Heart left ventricle (tissue), 16 donors: ENCODE measurements at regions not wholly inside any gene's neighbourhood (a gene's known extent, or its start where the extent isn't known, plus 50 kb on each side); places are given as distances from the start of the nearest gene placed in this dataset.

Source experiments
- ATAC-seq, 4 donors: fragments of 200-7000 bp; cut with Tn5 transposase; one replicate each; pipeline ENCODE4 v1.9.1; 2020 to 2022; ENCODE audit warnings: moderate library complexity in 4 of 4, mild to moderate bottlenecking in 3 of 4, moderate number of reproducible peaks in 1 of 4
- DNase-seq, 5 donors: peaks; one replicate each; pipeline ENCODE4 v3.0.0-alpha.2; 2020
- H3K27ac ChIP-seq, 12 donors: fragments of 200-600 bp; sonication (generic) in 4 of 12; one replicate each; pipeline versions ENCODE4 v1.5.0 to v1.8.0; 2016 to 2022; ENCODE audit warnings: mild to moderate bottlenecking in 2 of 12
- H3K27me3 ChIP-seq, 9 donors: fragments of 200-600 bp; sonication (generic) in 2 of 9; one replicate each; pipeline versions ENCODE4 v1.5.1 to v1.8.0; 2016 to 2022; ENCODE audit warnings: mild to moderate bottlenecking in 3 of 9
- H3K36me3 ChIP-seq, 9 donors: fragments of 200-600 bp; sonication (generic) in 2 of 9; one replicate each; pipeline versions ENCODE4 v1.5.0 to v1.8.0; 2018 to 2022; ENCODE audit warnings: mild to moderate bottlenecking in 2 of 9
- H3K4me1 ChIP-seq, 12 donors: fragments of 200-600 bp; sonication (generic) in 4 of 12; one replicate each; pipeline versions ENCODE4 v1.5.0 to v1.8.0; 2016 to 2022; ENCODE audit warnings: mild to moderate bottlenecking in 3 of 12
- H3K4me3 ChIP-seq, 12 donors: fragments of 200-600 bp; sonication (generic) in 4 of 12; one replicate each; pipeline versions ENCODE4 v1.5.0 to v1.8.0; 2017 to 2022; ENCODE audit warnings: mild to moderate bottlenecking in 9 of 12, moderate library complexity in 4 of 12
- H3K9me3 ChIP-seq, 12 donors: fragments of 200-600 bp; sonication (generic) in 4 of 12; one replicate each; pipeline versions ENCODE4 v1.5.0 to v1.8.0; 2016 to 2022; ENCODE audit warnings: mild to moderate bottlenecking in 1 of 12
- CTCF ChIP-seq, 12 donors: fragments of 200-600 bp; sonication (generic) in 4 of 12; IDR thresholded peaks; one replicate each; pipeline versions ENCODE4 v1.5.0 to v1.8.0; 2018 to 2022; ENCODE audit warnings: antibody characterized with exemption in 12 of 12, mild to moderate bottlenecking in 5 of 12
- POLR2A ChIP-seq, 2 donors: fragments of 450-650 bp; IDR thresholded peaks; one replicate each; pipeline ENCODE4 v1.6.1; 2017; ENCODE audit warnings: antibody characterized with exemption in 2 of 2, mild to moderate bottlenecking in 2 of 2, moderate library complexity in 2 of 2
- WGBS, 4 donors: extraction: QIAGEN DNeasy Blood & Tissue Kit in 2 of 4; methylation state at CpG; one replicate each; pipeline versions ENCODE4 v1.1.5 to v1.1.7; 2013 to 2018; 5-methylcytosine and 5-hydroxymethylcytosine counted together
- intact Hi-C, 10 donors: fragments of 100-400 bp; cut with DNase I; formaldehyde crosslinking; loops; one replicate each; pipeline versions ENCODE4 v1.11.1 to v1.14.2; 2022
- donor health status: ischemic (EF 13 %, LVEDD 7.1; RV severe dilation, severe dysfunction).
- donor health status: healthy with polysubstance abuse.
- donor health status: DM: no; HTN: yes; CAD: no.
- donor health status: DM: no; HTN: no; CAD: no.
- donor health status: ischemic (EF 25% LVEDD 6.9; RV normal size, moderate dysfunction).
- donor health status: ischemic (EF 25% LVEDD 5.7; RV mildly dilated, moderate dysfunction).
- donor health status: healthy.
- donor health status: DM: yes; HTN: yes; CAD: no.
- donor health status: ischemic (EF 35%, LVEDD 5.7; RV mildly dilated, moderate dysfunction).
- donor health status: nonischemic (EF 11% LVEDD 7.7; RV severe dilation, severe dysfunction).
- donor health status: DM: yes; HTN: yes; CAD: no.
- donor health status: PGD.
- donor health status: ischemic (EF 29% LVEDD 5.4; RV normal size, mild dysfunction).
- donor health status: nonischemic (EF 23%, LVEDD 6.1; RV moderate dilation, normal function).

- Histone ChIP-seq H3K36me3 (peaks cover 0 to 3% (median 0%) of the 10 kb centered on the region in 9 donors), H3K4me3 (no peak overlapping the region), H3K27ac (peak overlapping the region in 3 of 12 donors; percentile 9 to 19 (median 17)), H3K27me3 (no peaks in the 10 kb centered on the region), H3K4me1 (peaks cover 5 to 64% (median 37%) of the 10 kb centered on the region in 12 donors), H3K9me3 (no peaks in the 10 kb centered on the region)
- DNase-seq (no peak), ATAC-seq (no peak)
- 46 to 72% (median 67%) methylated on average over 6 of the region's 6 CpGs for WGBS, 4 donors
- no peak for TF ChIP-seq POLR2A (IDR thresholded peaks at IDR 0.05)
- no peak for TF ChIP-seq CTCF (IDR thresholded peaks at IDR 0.05)
- intact Hi-C loops: loop anchor here in 4 of 10 donors (5.0 to 10.0 kb wide), 5 partner anchors 56 to 351 kb away; partner anchors contain the start of genes LBH (in 1 of the 4) and LCLAT1 (in 1 of the 4)
Measured at GRCh38 chr2:30356776-30357175, 90.3 kb upstream of the LCLAT1 start.

- H3K9me3 ChIP-seq: no peaks in the 10 kb centered on the region
- peaks cover 14 to 64% (median 45%) of the 10 kb centered on the region in 12 donors for H3K4me1 ChIP-seq
- H3K27me3 ChIP-seq: no peaks in the 10 kb centered on the region
- no peak overlapping the region for H3K4me3 ChIP-seq
- DNase-seq (no peak), ATAC-seq (no peak)
- TF ChIP-seq POLR2A (IDR thresholded peaks at IDR 0.05) (no peak), CTCF (IDR thresholded peaks at IDR 0.05) (no peak)
- WGBS, 4 donors: 78 to 83% (median 81%) methylated on average over 5 of the region's 5 CpGs
- no peaks in the 10 kb centered on the region for H3K36me3 ChIP-seq
- peak overlapping the region in 10 of 12 donors; percentile 71 to 90 (median 81) for H3K27ac ChIP-seq
- intact Hi-C loops: loop anchor here in 4 of 10 donors (2.0 to 10.0 kb wide), 7 partner anchors 50 to 349 kb away; partner anchors contain the start of genes LBH (in 1 of the 4) and LCLAT1 (in 1 of the 4)
Measured at GRCh38 chr2:30358351-30358750, 88.7 kb upstream of the LCLAT1 start.

DNA sequence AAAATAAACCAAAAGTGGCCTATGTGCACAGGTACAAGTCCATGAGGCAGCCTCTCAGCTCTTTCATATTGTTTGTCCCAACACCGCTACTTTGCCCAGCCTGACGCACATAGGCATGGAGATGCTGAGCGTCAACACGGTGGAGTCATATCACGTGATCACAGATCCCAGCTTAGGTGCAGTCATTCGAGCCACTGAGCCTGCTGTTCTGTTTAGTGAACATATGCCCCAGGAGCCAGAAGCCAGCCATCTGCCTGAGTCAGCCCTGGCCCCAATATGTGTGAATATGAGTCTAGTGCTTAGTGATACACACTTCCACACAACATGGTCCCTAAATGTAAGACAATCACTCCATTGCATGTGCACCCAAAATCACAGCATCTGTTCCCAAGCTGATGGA lies 88.2 kb upstream of the LCLAT1 start:
- intact Hi-C loops: loop anchor here in 4 of 10 donors (2.0 to 10.0 kb wide), 7 partner anchors 50 to 348 kb away; partner anchors contain the start of genes LBH (in 1 of the 4) and LCLAT1 (in 1 of the 4)
- DNase-seq: no peak
- ATAC-seq: no peak
- 88 to 92% (median 91%) methylated on average over 6 of the region's 6 CpGs for WGBS, 4 donors
- Histone ChIP-seq H3K4me3 (no peak overlapping the region), H3K9me3 (no peaks in the 10 kb centered on the region), H3K27ac (peak overlapping the region in 11 of 12 donors; percentile 71 to 90 (median 81)), H3K27me3 (no peaks in the 10 kb centered on the region), H3K4me1 (peaks cover 14 to 62% (median 47%) of the 10 kb centered on the region in 12 donors), H3K36me3 (no peaks in the 10 kb centered on the region)
- TF ChIP-seq CTCF (IDR thresholded peaks at IDR 0.05) (no peak), POLR2A (IDR thresholded peaks at IDR 0.05) (no peak)

- peaks cover 14 to 59% (median 46%) of the 10 kb centered on the region in 12 donors for H3K4me1 ChIP-seq
- ATAC-seq (peak; percentile 95 to 96 (median 96)), DNase-seq (peak; percentile 84 to 95 (median 86))
- intact Hi-C loops: loop anchor here in 7 of 10 donors (2.0 to 10.0 kb wide), 8 partner anchors 48 to 348 kb away; partner anchors contain the start of genes LBH (in 2 of the 7) and LCLAT1 (in 1 of the 7)
- WGBS, 4 donors: 14 to 28% (median 23%) methylated on average over 5 to 7 of the region's 7 CpGs
- peak overlapping the region; percentile 8 to 90 (median 81) for H3K27ac ChIP-seq
- TF ChIP-seq CTCF (IDR thresholded peaks at IDR 0.05) (no peak), POLR2A (IDR thresholded peaks at IDR 0.05) (no peak)
- no peak overlapping the region for H3K4me3 ChIP-seq
- no peaks in the 10 kb centered on the region for H3K27me3 ChIP-seq
- H3K9me3 ChIP-seq: no peaks in the 10 kb centered on the region
- no peaks in the 10 kb centered on the region for H3K36me3 ChIP-seq
Measured at GRCh38 chr2:30359644-30360167, 87.3 kb upstream of the LCLAT1 start.
